SK-N-SH (cell line): ENCODE measurements at regions not wholly inside any gene's neighbourhood (a gene's known extent, or its start where the extent isn't known, plus 50 kb on each side); places are given as distances from the start of the nearest gene placed in this dataset.

ENCODE experiments used
- CTCF ChIA-PET: fragments of 300-600, 350-600 bp; formaldehyde crosslinking; extraction: SDS; loops from one replicate; lab custom pipeline; 2021; lab: Yijun Ruan, JAX
- POLR2A ChIA-PET: fragments of 350-600 bp; sonication (Branson Sonifier 250); formaldehyde crosslinking; extraction: SDS; loops from one replicate; lab custom pipeline; 2020; ENCODE audit warnings: antibody characterized with exemption, inconsistent platforms; lab: Yijun Ruan, JAX
- DNase-seq: peaks from one replicate; pipeline ENCODE4 v3.0.0; 2012
- H2AFZ ChIP-seq: fragments of 200-600 bp; sonication (generic); 2 replicates; pipeline ENCODE4 v1.8.1; 2016; ENCODE audit warnings: antibody characterized with exemption, mild to moderate bottlenecking, low read depth
- H3F3A ChIP-seq: fragments of 200-600 bp; sonication (generic); replicated peaks from 2 replicates; pipeline ENCODE3; 2016; ENCODE audit warnings: antibody characterized with exemption, mild to moderate bottlenecking; ENCODE audit not compliant: insufficient read depth
- H3K27ac ChIP-seq, 2 experiments: fragments of 200-500 bp in 1 of 2; fragments of 200-600 bp in 1 of 2; sonication (Bioruptor generic) in 1 of 2; sonication (generic), shearing (Covaris generic) in 1 of 2; 2 replicates each; pipeline versions ENCODE4 v1.5.1 to v1.6.1; 2014 to 2016; ENCODE audit warnings: low read depth in 2 of 2, inconsistent platforms in 1 of 2, low read length in 1 of 2, mild to moderate bottlenecking in 1 of 2, mixed read lengths in 1 of 2
- H3K27me3 ChIP-seq: fragments of 200-600 bp; sonication (generic), shearing (Covaris generic); 2 replicates; pipeline ENCODE4 v1.6.1; 2016; ENCODE audit warnings: mixed run types; ENCODE audit not compliant: insufficient read depth
- H3K36me3 ChIP-seq, 2 experiments: fragments of 200-500 bp in 1 of 2; fragments of 200-600 bp in 1 of 2; sonication (Bioruptor generic) in 1 of 2; sonication (generic) in 1 of 2; replicated peaks in 1 of 2; 2 replicates each; pipeline versions ENCODE3 to v1.5.1; 2014 to 2016; ENCODE audit warnings: low read length in 1 of 2, mild to moderate bottlenecking in 1 of 2; ENCODE audit not compliant: insufficient read depth in 2 of 2, control insufficient read depth in 1 of 2
- H3K4me1 ChIP-seq, 2 experiments: fragments of 200-500 bp in 1 of 2; fragments of 200-600 bp in 1 of 2; sonication (Bioruptor generic) in 1 of 2; sonication (generic), shearing (Covaris generic) in 1 of 2; 2 replicates each; pipeline versions ENCODE4 v1.5.1 to v1.6.1; 2014 to 2016; ENCODE audit warnings: low read depth in 1 of 2, low read length in 1 of 2, mixed run types in 1 of 2; ENCODE audit not compliant: insufficient read depth in 2 of 2, control insufficient read depth in 1 of 2
- H3K4me2 ChIP-seq: fragments of 200-600 bp; sonication (generic), shearing (Covaris generic); 2 replicates; pipeline ENCODE4 v1.6.1; 2017; ENCODE audit warnings: mixed run types
- H3K4me3 ChIP-seq, 2 experiments: fragments of 200-500 bp in 1 of 2; fragments of 200-600 bp in 1 of 2; sonication (Bioruptor generic) in 1 of 2; sonication (generic), shearing (Covaris generic) in 1 of 2; 2 replicates each; pipeline versions ENCODE4 v1.5.1 to v1.8.1; 2014 to 2016; ENCODE audit warnings: low read depth in 2 of 2, inconsistent platforms in 1 of 2, low read length in 1 of 2, mild to moderate bottlenecking in 1 of 2, mixed read lengths in 1 of 2, moderate library complexity in 1 of 2
- H3K79me2 ChIP-seq: fragments of 200-600 bp; sonication (generic); 2 replicates; pipeline ENCODE4 v1.8.1; 2017; ENCODE audit warnings: mild to moderate bottlenecking; ENCODE audit not compliant: insufficient read depth
- H3K9ac ChIP-seq: fragments of 200-600 bp; sonication (generic); 2 replicates; pipeline ENCODE4 v1.6.1; 2017; ENCODE audit warnings: mixed run types
- H3K9me2 ChIP-seq: fragments of 200-600 bp; sonication (generic); 2 replicates; pipeline ENCODE4 v1.6.1; 2017; ENCODE audit warnings: mixed run types
- H3K9me3 ChIP-seq: fragments of 200-600 bp; sonication (generic); 2 replicates; pipeline ENCODE4 v1.6.1; 2017; ENCODE audit warnings: mixed run types, mild to moderate bottlenecking, moderate library complexity
- H4K20me1 ChIP-seq: fragments of 200-600 bp; sonication (generic); 2 replicates; pipeline ENCODE4 v1.6.1; 2017; ENCODE audit warnings: mild to moderate bottlenecking, mixed run types; ENCODE audit not compliant: insufficient read depth
- CHD2 ChIP-seq: fragments of 150-350 bp; IDR thresholded peaks from 2 replicates; pipeline ENCODE4 v1.6.1; 2018; ENCODE audit warnings: low read length; ENCODE audit not compliant: partially characterized antibody
- FOXM1 ChIP-seq: IDR thresholded peaks from 2 replicates; pipeline ENCODE4 v1.4.0; 2012; ENCODE audit warnings: low read depth, mild to moderate bottlenecking
- GABPA ChIP-seq: IDR thresholded peaks from 2 replicates; pipeline ENCODE4 v1.4.0; 2012; ENCODE audit warnings: low read depth, mild to moderate bottlenecking
- GATA2 ChIP-seq: sonication (generic); formaldehyde crosslinking; IDR thresholded peaks from 2 replicates; pipeline ENCODE4 v1.5.0; 2020; ENCODE audit warnings: mild to moderate bottlenecking, missing genetic modification reagents
- JUND ChIP-seq: IDR thresholded peaks from 2 replicates; pipeline ENCODE4 v1.4.0; 2012
- NRF1 ChIP-seq: IDR thresholded peaks from 2 replicates; pipeline ENCODE4 v1.6.1; 2012; ENCODE audit warnings: low read depth, mild to moderate bottlenecking, low read length
- POLR2AphosphoS5 ChIP-seq: IDR thresholded peaks from 2 replicates; pipeline ENCODE4 v1.6.1; 2012; ENCODE audit warnings: low read depth, low read length
- RCOR1 ChIP-seq: fragments of 150-350 bp; IDR thresholded peaks from 2 replicates; pipeline ENCODE4 v1.6.1; 2017; ENCODE audit warnings: antibody characterized with exemption, low read length
- RFX5 ChIP-seq: IDR thresholded peaks from 2 replicates; pipeline ENCODE4 v1.6.1; 2012; ENCODE audit warnings: mild to moderate bottlenecking, improper control_type of control experiment, low read length
- SIN3A ChIP-seq: IDR thresholded peaks from 2 replicates; pipeline ENCODE4 v1.6.1; 2012; ENCODE audit warnings: low read depth, mild to moderate bottlenecking, low read length, moderate library complexity, borderline replicate concordance
- SMC3 ChIP-seq: IDR thresholded peaks from 2 replicates; pipeline ENCODE4 v1.6.1; 2012; ENCODE audit warnings: low read depth, low read length, improper control_type of control experiment
- TAF1 ChIP-seq: IDR thresholded peaks from 2 replicates; pipeline ENCODE4 v1.6.1; 2012; ENCODE audit warnings: low read depth, mild to moderate bottlenecking, low read length, moderate library complexity, borderline replicate concordance
- TCF12 ChIP-seq: IDR thresholded peaks from 2 replicates; pipeline ENCODE4 v1.4.0; 2012
- TEAD4 ChIP-seq: IDR thresholded peaks from 2 replicates; pipeline ENCODE4 v1.4.0; 2012; ENCODE audit warnings: mild to moderate bottlenecking, borderline replicate concordance; ENCODE audit not compliant: insufficient read depth
- WGBS: methylation state at CpG from one replicate; pipeline ENCODE4 v1.1.6; 2017; ENCODE audit warnings: low lambda C conversion rate; 5-methylcytosine and 5-hydroxymethylcytosine counted together
- TF ChIP-seq, protein P1 (sequence below): IDR thresholded peaks from 2 replicates; pipeline ENCODE4 v1.4.0; 2012; ENCODE audit warnings: low read depth, borderline replicate concordance
- TF ChIP-seq, protein P2 (sequence below): fragments of 200-600 bp; sonication (generic); IDR thresholded peaks from 2 replicates; pipeline ENCODE4 v1.6.1; 2017; ENCODE audit warnings: antibody characterized with exemption, mild to moderate bottlenecking, moderate library complexity
- TF ChIP-seq, protein P3 (sequence below): IDR thresholded peaks from 2 replicates; pipeline ENCODE4 v1.4.0; 2012; ENCODE audit warnings: low read depth, borderline replicate concordance
- TF ChIP-seq, protein P4 (sequence below): fragments of 150-350 bp; IDR thresholded peaks from 2 replicates; pipeline ENCODE4 v1.6.1; 2017; ENCODE audit warnings: antibody characterized with exemption, low read length, low read depth, borderline replicate concordance

DNA sequence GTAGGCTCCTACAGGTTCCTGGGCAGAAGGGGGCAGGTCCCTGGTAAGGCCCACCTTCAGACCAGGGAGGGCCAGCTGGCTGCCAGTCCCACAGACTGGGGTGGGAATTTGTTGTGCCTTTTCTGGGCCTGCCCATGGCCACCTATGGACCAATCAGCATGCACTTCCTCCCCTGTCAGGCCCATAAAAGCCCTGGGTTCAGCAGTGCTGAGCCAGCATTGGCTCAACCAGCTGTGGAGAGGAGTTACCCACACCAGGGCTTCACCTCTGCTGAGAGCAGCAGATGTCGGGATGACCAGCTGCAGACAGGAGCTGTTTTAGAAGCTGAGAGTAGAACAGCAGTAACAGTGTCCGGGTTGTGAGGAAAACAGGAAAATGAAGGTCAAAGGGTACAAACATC lies 373.4 kb upstream of the ACO1 start (continued):
- TF ChIP-seq GABPA, result no peak

DNA sequence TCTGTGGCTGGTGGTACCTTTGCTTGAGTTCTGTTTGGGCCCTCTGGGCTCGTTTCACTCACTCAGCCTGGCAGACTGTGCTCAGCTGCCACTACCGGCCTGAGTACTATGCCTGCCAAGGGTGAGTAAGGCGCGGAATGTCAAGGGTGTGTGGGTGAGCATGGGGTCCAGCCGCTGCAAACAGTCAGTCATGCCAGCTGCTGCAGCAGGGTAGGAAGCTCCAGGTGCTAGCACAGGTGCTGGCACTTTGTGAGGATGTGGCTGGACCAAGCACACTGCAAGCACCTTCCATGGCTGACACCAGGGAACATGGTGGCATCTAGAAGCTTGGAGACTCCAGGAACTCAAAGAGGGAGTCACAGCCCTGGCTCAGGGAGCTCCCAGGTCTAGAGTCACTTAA lies 368.6 kb upstream of the ACO1 start:
- Histone ChIP-seq H3K79me2 (no peaks in the 10 kb centered on the region), H2AFZ (no peak overlapping the region), H3K4me3 (no peak overlapping the region), H3K27me3 (no peaks in the 10 kb centered on the region), H3K27ac (no peak overlapping the region), H3K4me1 (no peaks in the 10 kb centered on the region), H3K9me3 (no peaks in the 10 kb centered on the region), H3K4me2 (no peak overlapping the region)
- POLR2A ChIA-PET, result no interaction called here
- 0% methylated on average over 1 of the region's 5 CpGs for whole genome bisulfite sequencing
- no peak for TF ChIP-seq RFX5
- TF ChIP-seq, protein P1, sequence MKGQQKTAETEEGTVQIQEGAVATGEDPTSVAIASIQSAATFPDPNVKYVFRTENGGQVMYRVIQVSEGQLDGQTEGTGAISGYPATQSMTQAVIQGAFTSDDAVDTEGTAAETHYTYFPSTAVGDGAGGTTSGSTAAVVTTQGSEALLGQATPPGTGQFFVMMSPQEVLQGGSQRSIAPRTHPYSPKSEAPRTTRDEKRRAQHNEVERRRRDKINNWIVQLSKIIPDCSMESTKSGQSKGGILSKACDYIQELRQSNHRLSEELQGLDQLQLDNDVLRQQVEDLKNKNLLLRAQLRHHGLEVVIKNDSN, result no peak
- TF ChIP-seq GATA2 (CRISPR knock-in tag), result no peak
- TF ChIP-seq, protein P2, sequence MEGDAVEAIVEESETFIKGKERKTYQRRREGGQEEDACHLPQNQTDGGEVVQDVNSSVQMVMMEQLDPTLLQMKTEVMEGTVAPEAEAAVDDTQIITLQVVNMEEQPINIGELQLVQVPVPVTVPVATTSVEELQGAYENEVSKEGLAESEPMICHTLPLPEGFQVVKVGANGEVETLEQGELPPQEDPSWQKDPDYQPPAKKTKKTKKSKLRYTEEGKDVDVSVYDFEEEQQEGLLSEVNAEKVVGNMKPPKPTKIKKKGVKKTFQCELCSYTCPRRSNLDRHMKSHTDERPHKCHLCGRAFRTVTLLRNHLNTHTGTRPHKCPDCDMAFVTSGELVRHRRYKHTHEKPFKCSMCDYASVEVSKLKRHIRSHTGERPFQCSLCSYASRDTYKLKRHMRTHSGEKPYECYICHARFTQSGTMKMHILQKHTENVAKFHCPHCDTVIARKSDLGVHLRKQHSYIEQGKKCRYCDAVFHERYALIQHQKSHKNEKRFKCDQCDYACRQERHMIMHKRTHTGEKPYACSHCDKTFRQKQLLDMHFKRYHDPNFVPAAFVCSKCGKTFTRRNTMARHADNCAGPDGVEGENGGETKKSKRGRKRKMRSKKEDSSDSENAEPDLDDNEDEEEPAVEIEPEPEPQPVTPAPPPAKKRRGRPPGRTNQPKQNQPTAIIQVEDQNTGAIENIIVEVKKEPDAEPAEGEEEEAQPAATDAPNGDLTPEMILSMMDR, result no peak
- TF ChIP-seq SMC3, result no peak
- TF ChIP-seq, protein P3, sequence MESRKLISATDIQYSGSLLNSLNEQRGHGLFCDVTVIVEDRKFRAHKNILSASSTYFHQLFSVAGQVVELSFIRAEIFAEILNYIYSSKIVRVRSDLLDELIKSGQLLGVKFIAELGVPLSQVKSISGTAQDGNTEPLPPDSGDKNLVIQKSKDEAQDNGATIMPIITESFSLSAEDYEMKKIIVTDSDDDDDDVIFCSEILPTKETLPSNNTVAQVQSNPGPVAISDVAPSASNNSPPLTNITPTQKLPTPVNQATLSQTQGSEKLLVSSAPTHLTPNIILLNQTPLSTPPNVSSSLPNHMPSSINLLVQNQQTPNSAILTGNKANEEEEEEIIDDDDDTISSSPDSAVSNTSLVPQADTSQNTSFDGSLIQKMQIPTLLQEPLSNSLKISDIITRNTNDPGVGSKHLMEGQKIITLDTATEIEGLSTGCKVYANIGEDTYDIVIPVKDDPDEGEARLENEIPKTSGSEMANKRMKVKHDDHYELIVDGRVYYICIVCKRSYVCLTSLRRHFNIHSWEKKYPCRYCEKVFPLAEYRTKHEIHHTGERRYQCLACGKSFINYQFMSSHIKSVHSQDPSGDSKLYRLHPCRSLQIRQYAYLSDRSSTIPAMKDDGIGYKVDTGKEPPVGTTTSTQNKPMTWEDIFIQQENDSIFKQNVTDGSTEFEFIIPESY, result no peak
- TF ChIP-seq TAF1, result no peak
- no peak for TF ChIP-seq CHD2
- no peak for TF ChIP-seq POLR2AphosphoS5
- no peak for TF ChIP-seq TEAD4
- TF ChIP-seq, protein P4, sequence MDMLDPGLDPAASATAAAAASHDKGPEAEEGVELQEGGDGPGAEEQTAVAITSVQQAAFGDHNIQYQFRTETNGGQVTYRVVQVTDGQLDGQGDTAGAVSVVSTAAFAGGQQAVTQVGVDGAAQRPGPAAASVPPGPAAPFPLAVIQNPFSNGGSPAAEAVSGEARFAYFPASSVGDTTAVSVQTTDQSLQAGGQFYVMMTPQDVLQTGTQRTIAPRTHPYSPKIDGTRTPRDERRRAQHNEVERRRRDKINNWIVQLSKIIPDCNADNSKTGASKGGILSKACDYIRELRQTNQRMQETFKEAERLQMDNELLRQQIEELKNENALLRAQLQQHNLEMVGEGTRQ, result no peak
- no peak for TF ChIP-seq NRF1
- no peak for TF ChIP-seq FOXM1
- no peak for TF ChIP-seq RCOR1
- no peak for TF ChIP-seq JUND
- TF ChIP-seq SIN3A, result no peak
- no peak for TF ChIP-seq TCF12
- TF ChIP-seq, all 33 proteins: peak for 0
- H3F3A ChIP-seq, result no peaks in the 10 kb centered on the region
- H4K20me1 ChIP-seq, result no peaks in the 10 kb centered on the region
- H3K9ac ChIP-seq, result no peak overlapping the region
- no peaks in the 10 kb centered on the region for H3K36me3 ChIP-seq
- DNase-seq, result no peak
- CTCF ChIA-PET, result interaction anchor here (0.9 kb wide), 1 partner anchor 874 kb away, joined by 3 read pairs; no protein-coding TSS in a partner anchor
- no peaks in the 10 kb centered on the region for H3K9me2 ChIP-seq
